Testis (tissue), 2 donors: ENCODE measurements at regions not wholly inside any gene's neighbourhood (a gene's known extent, or its start where the extent isn't known, plus 50 kb on each side); places are given as distances from the start of the nearest gene placed in this dataset.
"Not testable (repeated sequence)": the region's sequence is repeated elsewhere in the genome, so short reads cannot be mapped to it uniquely, and the experiment has no call there.

Source experiments
- POLR2A ChIP-seq: fragments of 450-650 bp; IDR thresholded peaks from one replicate; pipeline ENCODE4 v1.6.1; 2017; ENCODE audit warnings: antibody characterized with exemption, mild to moderate bottlenecking, moderate library complexity
- TF ChIP-seq, protein P1 (sequence below), 3 experiments: fragments of 450-650 bp in 2 of 3; fragments of 200-600 bp in 1 of 3; sonication (generic) in 1 of 3; IDR thresholded peaks; one replicate each; pipeline ENCODE4 v1.5.1; 2016 to 2019; ENCODE audit warnings: antibody characterized with exemption in 3 of 3, mild to moderate bottlenecking in 2 of 3, moderate library complexity in 1 of 3

DNA sequence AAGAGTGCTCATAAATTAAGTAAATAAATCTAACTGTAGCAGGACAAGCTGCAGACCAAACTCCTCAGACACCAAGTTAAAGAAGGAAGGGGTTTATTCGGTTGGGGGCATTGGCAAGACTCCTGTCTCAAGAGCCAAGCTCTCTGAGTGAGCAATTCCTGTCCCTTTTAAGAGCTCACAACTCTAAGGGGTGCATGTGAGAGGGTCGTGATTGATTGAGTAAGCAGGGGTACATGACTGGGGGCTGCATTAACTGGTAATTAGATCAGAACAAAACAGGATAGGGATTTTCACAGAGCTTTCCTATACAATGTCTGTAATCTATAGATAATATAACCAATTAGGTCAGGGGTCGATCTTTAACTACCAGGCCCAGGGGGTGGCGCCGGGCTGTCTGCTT is 318.1 kb upstream of the TECRL start:
- not testable (repeated sequence) for TF ChIP-seq POLR2A
- TF ChIP-seq, protein P1, sequence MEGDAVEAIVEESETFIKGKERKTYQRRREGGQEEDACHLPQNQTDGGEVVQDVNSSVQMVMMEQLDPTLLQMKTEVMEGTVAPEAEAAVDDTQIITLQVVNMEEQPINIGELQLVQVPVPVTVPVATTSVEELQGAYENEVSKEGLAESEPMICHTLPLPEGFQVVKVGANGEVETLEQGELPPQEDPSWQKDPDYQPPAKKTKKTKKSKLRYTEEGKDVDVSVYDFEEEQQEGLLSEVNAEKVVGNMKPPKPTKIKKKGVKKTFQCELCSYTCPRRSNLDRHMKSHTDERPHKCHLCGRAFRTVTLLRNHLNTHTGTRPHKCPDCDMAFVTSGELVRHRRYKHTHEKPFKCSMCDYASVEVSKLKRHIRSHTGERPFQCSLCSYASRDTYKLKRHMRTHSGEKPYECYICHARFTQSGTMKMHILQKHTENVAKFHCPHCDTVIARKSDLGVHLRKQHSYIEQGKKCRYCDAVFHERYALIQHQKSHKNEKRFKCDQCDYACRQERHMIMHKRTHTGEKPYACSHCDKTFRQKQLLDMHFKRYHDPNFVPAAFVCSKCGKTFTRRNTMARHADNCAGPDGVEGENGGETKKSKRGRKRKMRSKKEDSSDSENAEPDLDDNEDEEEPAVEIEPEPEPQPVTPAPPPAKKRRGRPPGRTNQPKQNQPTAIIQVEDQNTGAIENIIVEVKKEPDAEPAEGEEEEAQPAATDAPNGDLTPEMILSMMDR (IDR thresholded peaks at IDR 0.05), result not testable (repeated sequence)
